H1 (cell line): ENCODE measurements at regions not wholly inside any gene's neighbourhood (a gene's known extent, or its start where the extent isn't known, plus 50 kb on each side); places are given as distances from the start of the nearest gene placed in this dataset.

Experiments used
- CHD7 ChIP-seq: fragments of 300-600 bp; sonication (generic); IDR thresholded peaks from 2 replicates; pipeline ENCODE4 v1.7.1; 2012; ENCODE audit warnings: low read length, moderate library complexity, mild to moderate bottlenecking, inconsistent platforms; ENCODE audit not compliant: insufficient replicate concordance
- CTBP2 ChIP-seq: IDR thresholded peaks from 2 replicates; pipeline ENCODE4 v1.7.0; 2011; ENCODE audit warnings: borderline replicate concordance, mild to moderate bottlenecking, moderate library complexity, mixed read lengths, low read length; ENCODE audit not compliant: insufficient read depth, insufficient read length
- CTCF ChIP-seq, 3 experiments: IDR thresholded peaks; 1 replicate in 2 of 3; 2 replicates in 1 of 3; pipeline versions ENCODE4 v1.5.1 to v1.6.1; 2011; ENCODE audit warnings: low read length in 3 of 3, mild to moderate bottlenecking in 3 of 3, inconsistent platforms in 2 of 3, low read depth in 1 of 3, moderate library complexity in 1 of 3; ENCODE audit not compliant: insufficient read depth in 1 of 3; ENCODE audit errors: control extremely low read depth in 1 of 3
- EZH2 ChIP-seq: fragments of 200-600 bp; sonication (generic); IDR thresholded peaks from 2 replicates; pipeline ENCODE4 v1.7.1; 2012; ENCODE audit warnings: low read depth, mild to moderate bottlenecking, moderate library complexity, low read length, inconsistent platforms; ENCODE audit not compliant: severe bottlenecking
- FOSL1 ChIP-seq: IDR thresholded peaks from 2 replicates; pipeline ENCODE4 v1.6.1; 2011; ENCODE audit warnings: mild to moderate bottlenecking, low read depth, low read length, moderate library complexity; ENCODE audit not compliant: insufficient read depth
- RNF2 ChIP-seq: fragments of 200-900, 300-1000 bp; sonication (generic); IDR thresholded peaks from 2 replicates; pipeline ENCODE4 v1.7.1; 2016; ENCODE audit warnings: borderline replicate concordance, low read depth, mild to moderate bottlenecking, antibody characterized with exemption, low read length; ENCODE audit not compliant: poor library complexity, severe bottlenecking; ENCODE audit errors: missing control alignments
- SP4 ChIP-seq: IDR thresholded peaks from 2 replicates; pipeline ENCODE4 v1.6.1; 2012; ENCODE audit warnings: low read length, inconsistent platforms
- SRF ChIP-seq: IDR thresholded peaks from 2 replicates; pipeline ENCODE4 v1.6.1; 2011; ENCODE audit warnings: mild to moderate bottlenecking, low read depth, low read length, moderate library complexity

GRCh38 chr13:40114305-40114896, 458.9 kb downstream of the COG6 start (continued):
- no peak for TF ChIP-seq CHD7
- TF ChIP-seq CTBP2 = no peak
- TF ChIP-seq SP4 = no peak
- no peak for TF ChIP-seq FOSL1
- no peak for TF ChIP-seq SRF
- TF ChIP-seq CTCF (IDR thresholded peaks at IDR 0.05; ENCODE audit: control extremely low read depth in 1 of 3, insufficient read depth in 1 of 3, low read depth in 1 of 3, low read length in 3 of 3) = no peak
- no peak for TF ChIP-seq EZH2
- TF ChIP-seq RNF2 = no peak
